ENCODE measurements at regions not wholly inside any gene's neighbourhood (a gene's known extent, or its start where the extent isn't known, plus 50 kb on each side); places are given as distances from the start of the nearest gene placed in this dataset.

DNA sequence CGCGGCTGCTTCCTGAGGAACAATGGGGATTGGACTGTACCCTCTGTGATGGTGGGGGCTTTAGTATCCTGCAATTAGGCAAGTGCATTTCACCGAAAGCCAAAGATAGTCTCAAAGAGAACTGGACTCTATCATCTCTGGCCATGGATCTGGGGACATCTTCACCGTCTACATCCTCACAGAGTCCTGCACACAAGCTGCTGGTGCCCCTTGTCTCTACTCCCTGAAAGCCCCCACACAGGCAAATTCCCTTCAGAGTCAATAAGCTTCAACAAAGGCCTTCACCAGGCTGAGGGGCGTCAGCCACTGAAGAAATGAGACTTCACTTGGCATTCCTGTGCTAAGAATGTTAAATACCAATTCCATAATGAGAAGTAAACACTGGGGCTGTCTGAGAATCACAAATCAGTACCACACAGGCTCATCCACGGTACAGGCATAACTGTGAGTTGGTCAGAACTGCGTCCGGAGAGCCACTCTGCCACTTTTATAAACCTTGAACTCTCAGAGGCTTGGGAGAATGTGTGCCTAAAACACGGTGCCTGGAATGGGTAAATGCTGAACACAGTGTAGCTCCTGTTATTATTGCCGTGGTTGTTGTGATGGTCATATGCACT, 432.7 kb downstream of the ZNF521 start:
- TF ChIP-seq JUND (IDR thresholded peaks at IDR 0.05; ENCODE audit: low read length) (no peak), SP2 (IDR thresholded peaks at IDR 0.05; ENCODE audit: low read length) (no peak), POLR2A (IDR thresholded peaks at IDR 0.05; ENCODE audit: control extremely low read depth in 1 of 2, low read depth in 2 of 2, low read length in 2 of 2) (no peak), NRF1 (IDR thresholded peaks at IDR 0.05; ENCODE audit: low read depth, low read length) (no peak), EGR1 (IDR thresholded peaks at IDR 0.05; ENCODE audit: borderline replicate concordance, low read depth, low read length) (no peak)
- TF ChIP-seq, protein P1, sequence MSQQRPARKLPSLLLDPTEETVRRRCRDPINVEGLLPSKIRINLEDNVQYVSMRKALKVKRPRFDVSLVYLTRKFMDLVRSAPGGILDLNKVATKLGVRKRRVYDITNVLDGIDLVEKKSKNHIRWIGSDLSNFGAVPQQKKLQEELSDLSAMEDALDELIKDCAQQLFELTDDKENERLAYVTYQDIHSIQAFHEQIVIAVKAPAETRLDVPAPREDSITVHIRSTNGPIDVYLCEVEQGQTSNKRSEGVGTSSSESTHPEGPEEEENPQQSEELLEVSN (IDR thresholded peaks at IDR 0.05) = no peak
- TF ChIP-seq, protein P2, sequence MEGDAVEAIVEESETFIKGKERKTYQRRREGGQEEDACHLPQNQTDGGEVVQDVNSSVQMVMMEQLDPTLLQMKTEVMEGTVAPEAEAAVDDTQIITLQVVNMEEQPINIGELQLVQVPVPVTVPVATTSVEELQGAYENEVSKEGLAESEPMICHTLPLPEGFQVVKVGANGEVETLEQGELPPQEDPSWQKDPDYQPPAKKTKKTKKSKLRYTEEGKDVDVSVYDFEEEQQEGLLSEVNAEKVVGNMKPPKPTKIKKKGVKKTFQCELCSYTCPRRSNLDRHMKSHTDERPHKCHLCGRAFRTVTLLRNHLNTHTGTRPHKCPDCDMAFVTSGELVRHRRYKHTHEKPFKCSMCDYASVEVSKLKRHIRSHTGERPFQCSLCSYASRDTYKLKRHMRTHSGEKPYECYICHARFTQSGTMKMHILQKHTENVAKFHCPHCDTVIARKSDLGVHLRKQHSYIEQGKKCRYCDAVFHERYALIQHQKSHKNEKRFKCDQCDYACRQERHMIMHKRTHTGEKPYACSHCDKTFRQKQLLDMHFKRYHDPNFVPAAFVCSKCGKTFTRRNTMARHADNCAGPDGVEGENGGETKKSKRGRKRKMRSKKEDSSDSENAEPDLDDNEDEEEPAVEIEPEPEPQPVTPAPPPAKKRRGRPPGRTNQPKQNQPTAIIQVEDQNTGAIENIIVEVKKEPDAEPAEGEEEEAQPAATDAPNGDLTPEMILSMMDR (IDR thresholded peaks at IDR 0.05; ENCODE audit: control extremely low read depth in 1 of 3, insufficient read depth in 1 of 3, low read depth in 1 of 3, low read length in 3 of 3) = no peak
- TF ChIP-seq, protein P3, sequence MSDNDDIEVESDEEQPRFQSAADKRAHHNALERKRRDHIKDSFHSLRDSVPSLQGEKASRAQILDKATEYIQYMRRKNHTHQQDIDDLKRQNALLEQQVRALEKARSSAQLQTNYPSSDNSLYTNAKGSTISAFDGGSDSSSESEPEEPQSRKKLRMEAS (IDR thresholded peaks at IDR 0.05) = no peak
- TF ChIP-seq, protein P4, sequence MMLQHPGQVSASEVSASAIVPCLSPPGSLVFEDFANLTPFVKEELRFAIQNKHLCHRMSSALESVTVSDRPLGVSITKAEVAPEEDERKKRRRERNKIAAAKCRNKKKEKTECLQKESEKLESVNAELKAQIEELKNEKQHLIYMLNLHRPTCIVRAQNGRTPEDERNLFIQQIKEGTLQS (IDR thresholded peaks at IDR 0.05; ENCODE audit: insufficient read depth, low read depth, low read length) = no peak
